Caki2 (cell line): ENCODE measurements at regions not wholly inside any gene's neighbourhood (a gene's known extent, or its start where the extent isn't known, plus 50 kb on each side); places are given as distances from the start of the nearest gene placed in this dataset.
A peak's percentile ranks its signal among the peaks of the same experiment; 100 is the strongest.
"Not testable (repeated sequence)": the region's sequence is repeated elsewhere in the genome, so short reads cannot be mapped to it uniquely, and the experiment has no call there.

Source experiments
- DNase-seq: peaks from one replicate; pipeline ENCODE4 v3.0.0-alpha.2; 2015; ENCODE audit warnings: low read depth
- in situ Hi-C: cut with HindIII; loops from 2 replicates; pipeline ENCODE4 v1.10.0; 2016; ENCODE audit warnings: low sequenced_read_pairs, low pct_unique_long_range_greater_than_20kb, mixed read lengths

GRCh38 chr9:113721856-113722255 lies 154.3 kb upstream of the ZNF618 start:
- in situ Hi-C loops, result no loop called here
- DNase-seq, result no peak

- no peak for DNase-seq
- in situ Hi-C loops, result no loop called here
These were observed 151.9 kb upstream of the ZNF618 start for GRCh38 chr9:113724202-113724601.

- in situ Hi-C loops, result no loop called here
- no peak for DNase-seq
These were observed 147.1 kb upstream of the ZNF618 start for GRCh38 chr9:113728989-113729388.

- in situ Hi-C loops, result no loop called here
These were observed 141.3 kb upstream of the ZNF618 start for GRCh38 chr9:113734826-113735225.

GRCh38 chr9:113737517-113738271 lies 138.4 kb upstream of the ZNF618 start:
- in situ Hi-C loops, result no loop called here
- peak; percentile 39 for DNase-seq

More at GRCh38 chr9:113734826-113735225, 141.3 kb upstream of the ZNF618 start:
- DNase-seq, result no peak

GRCh38 chr9:113738496-113738892 lies 137.6 kb upstream of the ZNF618 start:
- peak; percentile 2 for DNase-seq
- in situ Hi-C loops, result no loop called here

GRCh38 chr9:113738893-113739604 lies 137.1 kb upstream of the ZNF618 start:
- in situ Hi-C loops, result no loop called here
- peak; percentile 3 for DNase-seq

GRCh38 chr9:113739605-113740507 lies 136.3 kb upstream of the ZNF618 start:
- in situ Hi-C loops, DNase-seq: not testable (repeated sequence)

GRCh38 chr9:113740508-113741500 lies 135.3 kb upstream of the ZNF618 start:
- DNase-seq, result peak; percentile 38
- in situ Hi-C loops, result not testable (repeated sequence)

GRCh38 chr9:113741886-113742854 lies 133.9 kb upstream of the ZNF618 start:
- in situ Hi-C loops, result no loop called here
- no peak for DNase-seq

GRCh38 chr9:113742878-113743277 lies 133.2 kb upstream of the ZNF618 start:
- in situ Hi-C loops, result no loop called here
- DNase-seq, result no peak

GRCh38 chr9:113746486-113746885 lies 129.6 kb upstream of the ZNF618 start:
- no peak for DNase-seq
- in situ Hi-C loops, result no loop called here

- DNase-seq, result no peak
- in situ Hi-C loops, result no loop called here
These were observed 128.0 kb upstream of the ZNF618 start for GRCh38 chr9:113748135-113748534.

GRCh38 chr9:113753398-113754119 lies 122.5 kb upstream of the ZNF618 start:
- DNase-seq, result no peak
- in situ Hi-C loops, result no loop called here

GRCh38 chr9:113754739-113755138 lies 121.4 kb upstream of the ZNF618 start:
- in situ Hi-C loops, result no loop called here

GRCh38 chr9:113755433-113755832 lies 120.7 kb upstream of the ZNF618 start:
- in situ Hi-C loops, result no loop called here
- no peak for DNase-seq

More at GRCh38 chr9:113754739-113755138, 121.4 kb upstream of the ZNF618 start:
- no peak for DNase-seq
